WTC11 (cell line): ENCODE measurements at regions not wholly inside any gene's neighbourhood (a gene's known extent, or its start where the extent isn't known, plus 50 kb on each side); places are given as distances from the start of the nearest gene placed in this dataset.

ENCODE experiments used
- ESRRA ChIP-seq: sonication (generic); formaldehyde crosslinking; IDR thresholded peaks from 2 replicates; pipeline ENCODE4 v1.8.1; 2022; ENCODE audit warnings: mild to moderate bottlenecking, missing genetic modification reagents, borderline replicate concordance
- IRF1 ChIP-seq: sonication (generic); formaldehyde crosslinking; IDR thresholded peaks from 2 replicates; pipeline ENCODE4 v1.8.0; 2023; ENCODE audit warnings: missing genetic modification reagents
- JUN ChIP-seq: sonication (generic); formaldehyde crosslinking; IDR thresholded peaks from 2 replicates; pipeline ENCODE4 v1.8.0; 2023; ENCODE audit warnings: mild to moderate bottlenecking, missing genetic modification reagents
- NFYB ChIP-seq: sonication (generic); formaldehyde crosslinking; conservative IDR thresholded peaks from 2 replicates; pipeline ENCODE4 v1.8.0; 2022; ENCODE audit warnings: low read depth, missing genetic modification reagents

GRCh38 chrX:126733874-126734273, 85.7 kb upstream of the PRR32 start (continued):
- TF ChIP-seq IRF1 (CRISPR knock-in tag) (no peak), ESRRA (CRISPR knock-in tag) (no peak), JUN (CRISPR knock-in tag) (no peak), NFYB (no peak)
